Osteocyte (in vitro differentiated cells): ENCODE measurements at regions not wholly inside any gene's neighbourhood (a gene's known extent, or its start where the extent isn't known, plus 50 kb on each side); places are given as distances from the start of the nearest gene placed in this dataset.

ENCODE experiments used
- DNase-seq: peaks from one replicate; pipeline ENCODE4 v3.0.0; 2021; ENCODE audit warnings: mixed read lengths; ENCODE audit not compliant: unreplicated experiment; ENCODE audit errors: extremely low spot score
- H3K27ac Mint-ChIP-seq: one replicate; pipeline ENCODE4 v1.8.0; 2021; ENCODE audit warnings: mild to moderate bottlenecking, mixed read lengths; ENCODE audit not compliant: unreplicated experiment
- H3K27me3 Mint-ChIP-seq: one replicate; pipeline ENCODE4 v1.8.0; 2021; ENCODE audit warnings: mixed read lengths; ENCODE audit not compliant: unreplicated experiment
- H3K36me3 Mint-ChIP-seq: one replicate; pipeline ENCODE4 v1.8.0; 2021; ENCODE audit warnings: mixed read lengths; ENCODE audit not compliant: unreplicated experiment
- H3K4me1 Mint-ChIP-seq: one replicate; pipeline ENCODE4 v1.8.0; 2021; ENCODE audit warnings: mixed read lengths; ENCODE audit not compliant: unreplicated experiment
- H3K4me3 Mint-ChIP-seq: one replicate; pipeline ENCODE4 v1.8.0; 2021; ENCODE audit warnings: mild to moderate bottlenecking, moderate library complexity, mixed read lengths; ENCODE audit not compliant: unreplicated experiment
- H3K9me3 Mint-ChIP-seq: one replicate; pipeline ENCODE4 v1.8.0; 2021; ENCODE audit warnings: mixed read lengths; ENCODE audit not compliant: unreplicated experiment
- TF ChIP-seq, protein P1 (sequence below): fragments of 200-600 bp; sonication (generic); IDR thresholded peaks from 2 replicates; pipeline ENCODE4 v1.5.0; 2021; ENCODE audit warnings: antibody characterized with exemption, mild to moderate bottlenecking, moderate library complexity

DNA sequence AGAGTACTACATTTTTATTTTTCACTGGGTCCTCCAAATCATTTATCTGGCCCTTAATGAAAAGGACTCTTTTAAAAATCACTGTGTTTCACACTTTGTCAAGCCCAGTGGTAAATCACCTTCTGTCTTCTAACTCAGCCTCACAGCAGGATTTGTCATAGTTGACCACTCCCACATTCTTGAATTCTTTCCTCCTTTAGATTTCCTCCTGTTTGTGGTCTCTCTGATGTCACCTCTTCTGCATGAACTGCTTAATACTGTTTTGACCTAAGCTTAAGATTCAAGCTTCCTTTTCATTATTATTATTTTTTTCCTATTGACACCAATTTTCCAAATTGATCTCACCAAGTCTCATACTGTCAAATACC lies 899.8 kb upstream of the MIR17HG start:
- H3K4me1 Mint-ChIP-seq: peaks cover 47% of the 10 kb centered on the region

GRCh38 chr13:90448466-90449037 lies 898.9 kb upstream of the MIR17HG start:
- no peak overlapping the region for H3K4me3 Mint-ChIP-seq
- no peak overlapping the region for H3K27ac Mint-ChIP-seq
- H3K9me3 Mint-ChIP-seq: peaks cover 10% of the 10 kb centered on the region
- TF ChIP-seq, protein P1, sequence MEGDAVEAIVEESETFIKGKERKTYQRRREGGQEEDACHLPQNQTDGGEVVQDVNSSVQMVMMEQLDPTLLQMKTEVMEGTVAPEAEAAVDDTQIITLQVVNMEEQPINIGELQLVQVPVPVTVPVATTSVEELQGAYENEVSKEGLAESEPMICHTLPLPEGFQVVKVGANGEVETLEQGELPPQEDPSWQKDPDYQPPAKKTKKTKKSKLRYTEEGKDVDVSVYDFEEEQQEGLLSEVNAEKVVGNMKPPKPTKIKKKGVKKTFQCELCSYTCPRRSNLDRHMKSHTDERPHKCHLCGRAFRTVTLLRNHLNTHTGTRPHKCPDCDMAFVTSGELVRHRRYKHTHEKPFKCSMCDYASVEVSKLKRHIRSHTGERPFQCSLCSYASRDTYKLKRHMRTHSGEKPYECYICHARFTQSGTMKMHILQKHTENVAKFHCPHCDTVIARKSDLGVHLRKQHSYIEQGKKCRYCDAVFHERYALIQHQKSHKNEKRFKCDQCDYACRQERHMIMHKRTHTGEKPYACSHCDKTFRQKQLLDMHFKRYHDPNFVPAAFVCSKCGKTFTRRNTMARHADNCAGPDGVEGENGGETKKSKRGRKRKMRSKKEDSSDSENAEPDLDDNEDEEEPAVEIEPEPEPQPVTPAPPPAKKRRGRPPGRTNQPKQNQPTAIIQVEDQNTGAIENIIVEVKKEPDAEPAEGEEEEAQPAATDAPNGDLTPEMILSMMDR: no peak
- DNase-seq: no peak
- H3K4me1 Mint-ChIP-seq: peaks cover 47% of the 10 kb centered on the region
- H3K27me3 Mint-ChIP-seq: no peaks in the 10 kb centered on the region
- H3K36me3 Mint-ChIP-seq: peaks cover 7% of the 10 kb centered on the region

More for the DNA sequence above, 899.8 kb upstream of the MIR17HG start:
- Mint-ChIP-seq H3K27ac (peak overlapping the region; percentile 23), H3K27me3 (no peaks in the 10 kb centered on the region), H3K9me3 (peaks cover 10% of the 10 kb centered on the region), H3K4me3 (no peak overlapping the region), H3K36me3 (peaks cover 7% of the 10 kb centered on the region)
- DNase-seq: no peak
- TF ChIP-seq, protein P1: no peak

DNA sequence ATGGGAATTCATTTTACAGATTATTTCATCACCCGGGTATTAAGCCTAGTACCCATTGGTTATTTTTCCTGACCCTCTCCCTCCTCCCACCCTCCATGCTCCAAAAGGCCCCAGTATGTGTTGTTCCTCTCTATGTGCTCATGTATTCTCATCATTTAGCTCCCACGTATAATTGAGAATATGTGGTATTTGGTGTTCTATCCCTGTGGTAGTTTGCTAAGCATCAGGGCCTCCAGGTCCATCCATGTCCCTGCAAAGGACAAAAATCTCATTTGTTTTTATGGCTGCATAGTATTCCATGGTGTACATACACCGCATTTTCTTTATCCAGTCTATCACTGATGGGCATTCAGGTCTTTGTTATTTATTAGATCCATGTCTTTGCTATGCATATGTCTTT lies 894.1 kb upstream of the MIR17HG start:
- H3K9me3 Mint-ChIP-seq: peaks cover 8% of the 10 kb centered on the region
- TF ChIP-seq, protein P1: no peak
- peaks cover 8% of the 10 kb centered on the region for H3K4me1 Mint-ChIP-seq
- H3K36me3 Mint-ChIP-seq: peaks cover 1% of the 10 kb centered on the region
- no peak overlapping the region for H3K27ac Mint-ChIP-seq
- H3K4me3 Mint-ChIP-seq: no peak overlapping the region
- no peaks in the 10 kb centered on the region for H3K27me3 Mint-ChIP-seq
- no peak for DNase-seq

DNA sequence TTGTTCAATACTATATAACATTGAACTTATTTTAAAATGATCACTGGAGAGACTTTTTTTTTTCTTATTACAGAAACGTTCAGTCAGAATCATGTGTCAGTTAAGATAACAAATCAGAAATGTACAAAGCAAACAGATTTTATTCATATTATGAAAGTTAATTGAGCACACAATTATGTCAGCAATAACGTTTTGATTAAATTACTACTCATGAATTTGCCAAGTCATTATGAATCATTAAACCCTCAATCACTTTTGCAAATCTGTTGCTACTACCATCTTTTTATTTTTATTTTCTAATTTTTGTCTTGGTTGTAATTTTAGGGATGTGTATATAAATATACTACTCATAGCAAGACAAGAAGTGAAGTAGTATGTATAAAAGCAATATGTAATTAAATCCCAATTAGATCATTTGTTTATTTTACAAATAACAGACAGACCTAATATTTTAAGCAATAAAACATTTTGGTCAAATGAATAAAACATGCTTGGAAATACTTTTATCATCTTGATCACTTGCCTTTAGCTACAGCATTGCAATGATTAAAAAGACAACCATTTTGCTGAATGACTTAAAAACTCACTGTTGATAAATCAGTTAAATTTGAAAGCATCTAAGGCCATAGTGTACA lies 893.4 kb upstream of the MIR17HG start:
- Mint-ChIP-seq H3K36me3 (no peaks in the 10 kb centered on the region), H3K4me1 (peaks cover 3% of the 10 kb centered on the region), H3K27ac (no peak overlapping the region), H3K9me3 (peaks cover 5% of the 10 kb centered on the region), H3K4me3 (no peak overlapping the region), H3K27me3 (no peaks in the 10 kb centered on the region)
- no peak for DNase-seq
- TF ChIP-seq, protein P1: no peak

DNA sequence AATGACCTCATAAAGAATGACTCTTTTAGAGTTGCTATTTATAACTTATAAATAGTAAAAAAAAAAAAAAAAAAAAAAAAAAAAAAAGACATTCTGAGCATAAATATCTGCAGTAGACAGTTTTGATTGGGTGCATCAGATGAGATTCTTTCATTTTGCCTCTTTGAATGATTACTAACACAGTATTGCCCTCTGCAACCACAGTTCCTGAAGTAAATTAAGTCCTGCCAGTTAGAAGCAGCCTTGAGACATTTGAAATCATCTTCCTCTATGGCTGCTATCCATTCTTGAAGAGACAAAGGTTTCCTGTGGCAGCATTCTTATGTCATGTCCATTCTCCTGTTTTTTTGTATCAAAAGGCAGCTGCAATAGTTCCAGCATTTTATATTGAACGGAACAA lies 892.4 kb upstream of the MIR17HG start:
- Mint-ChIP-seq H3K27me3 (no peaks in the 10 kb centered on the region), H3K4me1 (peaks cover under 1% of the 10 kb centered on the region), H3K36me3 (no peaks in the 10 kb centered on the region), H3K4me3 (no peak overlapping the region), H3K27ac (no peak overlapping the region), H3K9me3 (peaks cover 5% of the 10 kb centered on the region)
- DNase-seq: no peak
- TF ChIP-seq, protein P1: no peak
